ENCODE measurements at regions not wholly inside any gene's neighbourhood (a gene's known extent, or its start where the extent isn't known, plus 50 kb on each side); places are given as distances from the start of the nearest gene placed in this dataset.

DNA sequence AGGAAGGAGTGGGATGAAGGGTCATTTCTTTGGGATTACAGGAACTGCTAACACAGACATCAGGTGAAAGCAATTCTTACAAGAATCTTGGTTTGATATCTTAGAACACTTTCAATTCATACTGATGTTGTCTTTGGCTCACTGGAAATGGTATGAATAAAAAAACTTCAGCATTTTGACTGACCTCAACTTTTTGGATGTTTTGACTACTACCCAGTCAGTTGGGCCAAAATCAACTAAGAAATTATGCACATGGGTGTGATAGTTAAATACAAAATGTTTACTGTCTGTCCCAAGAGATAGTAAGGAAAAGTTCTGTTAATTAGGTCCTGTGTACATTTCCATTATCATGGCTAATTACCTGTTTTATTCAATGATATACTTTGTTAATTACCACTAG is 165.5 kb upstream of the LRIG1 start:
- Histone ChIP-seq H3K4me3 (ENCODE audit: low read depth, low read length, poor library complexity, severe bottlenecking) (no peak overlapping the region), H3K4me2 (ENCODE audit: low read length) (no peak overlapping the region), H3K27ac (ENCODE audit: low read depth, low read length, poor library complexity, severe bottlenecking) (no peak overlapping the region), H3K36me3 (ENCODE audit: insufficient read depth, low read length) (no peaks in the 10 kb centered on the region), H3K9me3 (ENCODE audit: low read length) (no peaks in the 10 kb centered on the region), H3K9ac (ENCODE audit: low read length) (no peak overlapping the region), H3K4me1 (ENCODE audit: insufficient read depth, low read length, severe bottlenecking) (no peaks in the 10 kb centered on the region), H3K9me2 (ENCODE audit: low read depth, low read length) (no peaks in the 10 kb centered on the region), H2AFZ (ENCODE audit: low read length) (no peak overlapping the region), H3K79me2 (ENCODE audit: insufficient read depth, low read length) (no peaks in the 10 kb centered on the region), H3K27me3 (ENCODE audit: insufficient read depth, low read length) (no peaks in the 10 kb centered on the region), H3F3A (ENCODE audit: insufficient read depth, low read length) (no peaks in the 10 kb centered on the region), H4K20me1 (ENCODE audit: insufficient read depth, low read length) (no peaks in the 10 kb centered on the region)
- TF ChIP-seq, protein P1, sequence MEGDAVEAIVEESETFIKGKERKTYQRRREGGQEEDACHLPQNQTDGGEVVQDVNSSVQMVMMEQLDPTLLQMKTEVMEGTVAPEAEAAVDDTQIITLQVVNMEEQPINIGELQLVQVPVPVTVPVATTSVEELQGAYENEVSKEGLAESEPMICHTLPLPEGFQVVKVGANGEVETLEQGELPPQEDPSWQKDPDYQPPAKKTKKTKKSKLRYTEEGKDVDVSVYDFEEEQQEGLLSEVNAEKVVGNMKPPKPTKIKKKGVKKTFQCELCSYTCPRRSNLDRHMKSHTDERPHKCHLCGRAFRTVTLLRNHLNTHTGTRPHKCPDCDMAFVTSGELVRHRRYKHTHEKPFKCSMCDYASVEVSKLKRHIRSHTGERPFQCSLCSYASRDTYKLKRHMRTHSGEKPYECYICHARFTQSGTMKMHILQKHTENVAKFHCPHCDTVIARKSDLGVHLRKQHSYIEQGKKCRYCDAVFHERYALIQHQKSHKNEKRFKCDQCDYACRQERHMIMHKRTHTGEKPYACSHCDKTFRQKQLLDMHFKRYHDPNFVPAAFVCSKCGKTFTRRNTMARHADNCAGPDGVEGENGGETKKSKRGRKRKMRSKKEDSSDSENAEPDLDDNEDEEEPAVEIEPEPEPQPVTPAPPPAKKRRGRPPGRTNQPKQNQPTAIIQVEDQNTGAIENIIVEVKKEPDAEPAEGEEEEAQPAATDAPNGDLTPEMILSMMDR (IDR thresholded peaks at IDR 0.05; ENCODE audit: low read length) = no peak
- no peak for TF ChIP-seq EZH2 (IDR thresholded peaks at IDR 0.05; ENCODE audit: borderline replicate concordance, low read length)

DNA sequence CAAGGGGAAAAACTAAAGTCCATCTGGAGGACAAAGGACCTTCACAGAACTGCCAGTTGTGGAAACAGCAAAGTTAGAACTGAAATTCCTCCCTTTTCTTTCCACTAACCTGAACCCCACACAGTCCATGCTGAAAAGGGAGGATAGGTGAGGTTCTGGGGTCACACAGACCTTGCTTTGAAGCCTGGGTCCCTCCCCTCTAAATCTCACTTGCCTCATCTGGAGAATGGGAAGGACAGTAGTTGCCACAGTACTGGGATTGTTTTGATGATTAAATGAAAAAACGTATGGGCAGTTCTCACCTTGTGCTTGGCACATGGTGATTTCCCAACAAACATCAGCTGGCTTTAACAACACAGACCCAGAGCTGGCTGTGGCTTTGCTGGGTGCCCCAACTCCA is 166.4 kb upstream of the LRIG1 start:
- no peaks in the 10 kb centered on the region for H3K9me2 ChIP-seq (ENCODE audit: low read depth, low read length)
- no peak overlapping the region for H3K4me2 ChIP-seq (ENCODE audit: low read length)
- TF ChIP-seq EZH2 (IDR thresholded peaks at IDR 0.05; ENCODE audit: borderline replicate concordance, low read length) = no peak
- TF ChIP-seq, protein P1 (IDR thresholded peaks at IDR 0.05; ENCODE audit: low read length) = no peak
- no peak overlapping the region for H3K27ac ChIP-seq (ENCODE audit: low read depth, low read length, poor library complexity, severe bottlenecking)
- H3K4me3 ChIP-seq (ENCODE audit: low read depth, low read length, poor library complexity, severe bottlenecking) = no peak overlapping the region
- no peaks in the 10 kb centered on the region for H3K79me2 ChIP-seq (ENCODE audit: insufficient read depth, low read length)
- no peaks in the 10 kb centered on the region for H4K20me1 ChIP-seq (ENCODE audit: insufficient read depth, low read length)
- no peak overlapping the region for H2AFZ ChIP-seq (ENCODE audit: low read length)
- no peaks in the 10 kb centered on the region for H3K36me3 ChIP-seq (ENCODE audit: insufficient read depth, low read length)
- H3K4me1 ChIP-seq (ENCODE audit: insufficient read depth, low read length, severe bottlenecking) = no peaks in the 10 kb centered on the region
- H3K9ac ChIP-seq (ENCODE audit: low read length) = no peak overlapping the region
- no peaks in the 10 kb centered on the region for H3K27me3 ChIP-seq (ENCODE audit: insufficient read depth, low read length)
- no peaks in the 10 kb centered on the region for H3F3A ChIP-seq (ENCODE audit: insufficient read depth, low read length)
- no peaks in the 10 kb centered on the region for H3K9me3 ChIP-seq (ENCODE audit: low read length)

DNA sequence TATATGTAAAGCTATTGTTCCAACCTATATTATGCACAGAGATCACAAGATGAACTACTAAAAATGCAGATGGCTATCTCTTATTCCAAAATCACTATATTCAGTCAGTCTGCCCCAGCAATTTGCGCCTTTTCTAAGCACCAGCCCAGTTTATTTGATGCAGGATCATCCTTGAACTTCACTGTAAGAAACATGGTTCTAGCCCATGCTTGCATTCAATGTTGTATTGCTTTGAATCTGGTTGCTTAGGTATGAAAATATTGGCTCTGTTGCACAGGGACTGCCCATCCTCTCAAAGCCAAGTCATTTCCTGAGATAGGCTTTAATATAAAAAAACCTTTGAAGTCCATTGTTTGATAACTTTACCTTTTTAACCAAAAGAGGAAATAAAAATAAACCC is 170.5 kb upstream of the LRIG1 start:
- no peaks in the 10 kb centered on the region for H3K4me1 ChIP-seq (ENCODE audit: insufficient read depth, low read length, severe bottlenecking)
- H3K36me3 ChIP-seq (ENCODE audit: insufficient read depth, low read length) = no peaks in the 10 kb centered on the region
- no peak overlapping the region for H3K4me3 ChIP-seq (ENCODE audit: low read depth, low read length, poor library complexity, severe bottlenecking)
- no peaks in the 10 kb centered on the region for H3K79me2 ChIP-seq (ENCODE audit: insufficient read depth, low read length)
- no peak overlapping the region for H2AFZ ChIP-seq (ENCODE audit: low read length)
- H4K20me1 ChIP-seq (ENCODE audit: insufficient read depth, low read length) = no peaks in the 10 kb centered on the region
- H3K9me3 ChIP-seq (ENCODE audit: low read length) = no peaks in the 10 kb centered on the region
- no peaks in the 10 kb centered on the region for H3F3A ChIP-seq (ENCODE audit: insufficient read depth, low read length)
- H3K9me2 ChIP-seq (ENCODE audit: low read depth, low read length) = no peaks in the 10 kb centered on the region
- no peak overlapping the region for H3K27ac ChIP-seq (ENCODE audit: low read depth, low read length, poor library complexity, severe bottlenecking)
- TF ChIP-seq, protein P1 (IDR thresholded peaks at IDR 0.05; ENCODE audit: low read length) = no peak
- TF ChIP-seq EZH2 (IDR thresholded peaks at IDR 0.05; ENCODE audit: borderline replicate concordance, low read length) = no peak
- no peak overlapping the region for H3K4me2 ChIP-seq (ENCODE audit: low read length)
- H3K9ac ChIP-seq (ENCODE audit: low read length) = no peak overlapping the region
- no peaks in the 10 kb centered on the region for H3K27me3 ChIP-seq (ENCODE audit: insufficient read depth, low read length)
